WTC11 (cell line): ENCODE measurements at regions not wholly inside any gene's neighbourhood (a gene's known extent, or its start where the extent isn't known, plus 50 kb on each side); places are given as distances from the start of the nearest gene placed in this dataset.

Experiments
- ATAC-seq: fragments of 200-7000 bp; cut with Tn5 transposase; 2 replicates; pipeline ENCODE4 v1.10.0; 2021; ENCODE audit warnings: mild to moderate bottlenecking, moderate library complexity
- CTCF ChIA-PET: fragments of 300-600 bp; sonication (Branson Sonifier 250); formaldehyde crosslinking; loops from one replicate; lab custom pipeline; 2021; ENCODE audit warnings: antibody characterized with exemption; lab: Charles Lee
- POLR2A ChIA-PET: fragments of 350-600 bp; sonication (Branson Sonifier 250); formaldehyde crosslinking; loops from one replicate; lab custom pipeline; 2021; ENCODE audit warnings: antibody characterized with exemption; lab: Charles Lee
- DNase-seq: peaks from one replicate; pipeline ENCODE4 v3.0.0; 2021; ENCODE audit warnings: low spot score
- H3K27ac Mint-ChIP-seq: 2 replicates; pipeline ENCODE4 v1.8.0; 2021; ENCODE audit warnings: mixed read lengths
- H3K27me3 Mint-ChIP-seq: 2 replicates; pipeline ENCODE4 v1.8.0; 2021; ENCODE audit warnings: low read depth, mild to moderate bottlenecking, moderate library complexity, mixed read lengths
- H3K36me3 Mint-ChIP-seq: 2 replicates; pipeline ENCODE4 v1.8.0; 2021; ENCODE audit warnings: mixed read lengths
- H3K4me1 Mint-ChIP-seq: 2 replicates; pipeline ENCODE4 v1.8.0; 2022; ENCODE audit warnings: mixed read lengths
- H3K4me3 Mint-ChIP-seq: 2 replicates; pipeline ENCODE4 v1.8.0; 2021; ENCODE audit warnings: mild to moderate bottlenecking, moderate library complexity, mixed read lengths
- H3K9me3 Mint-ChIP-seq: 2 replicates; pipeline ENCODE4 v1.8.0; 2021; ENCODE audit warnings: mixed read lengths
- ATF1 ChIP-seq: sonication (generic); formaldehyde crosslinking; IDR thresholded peaks from 2 replicates; pipeline ENCODE4 v1.8.1; 2023; ENCODE audit warnings: mild to moderate bottlenecking, moderate library complexity, missing genetic modification reagents
- CREB1 ChIP-seq: sonication (generic); formaldehyde crosslinking; IDR thresholded peaks from 2 replicates; pipeline ENCODE4 v1.8.0; 2023; ENCODE audit warnings: mild to moderate bottlenecking, missing genetic modification reagents
- GRHL2 ChIP-seq: fragments of 250-450 bp; sonication (Bioruptor Pico); IDR thresholded peaks from 2 replicates; pipeline ENCODE4 v1.8.0; 2022; ENCODE audit warnings: mild to moderate bottlenecking, moderate library complexity; ENCODE audit not compliant: insufficient replicate concordance, severe bottlenecking
- GTF2I ChIP-seq: fragments of 250-450 bp; sonication (Bioruptor Pico); conservative IDR thresholded peaks from 2 replicates; pipeline ENCODE4 v1.4.0; 2021; ENCODE audit warnings: mild to moderate bottlenecking
- KAT7 ChIP-seq: sonication (generic); formaldehyde crosslinking; IDR thresholded peaks from 2 replicates; pipeline ENCODE4 v1.8.1; 2023; ENCODE audit warnings: missing genetic modification reagents, mild to moderate bottlenecking, borderline replicate concordance
- NFATC4 ChIP-seq: fragments of 250-450 bp; sonication (Bioruptor Pico); IDR thresholded peaks from 2 replicates; pipeline ENCODE4 v1.9.0; 2021; ENCODE audit warnings: mild to moderate bottlenecking
- NR2C2 ChIP-seq: sonication (generic); formaldehyde crosslinking; IDR thresholded peaks from 2 replicates; pipeline ENCODE4 v1.8.0; 2022; ENCODE audit warnings: mild to moderate bottlenecking, missing genetic modification reagents
- OVOL2 ChIP-seq: fragments of 250-450 bp; sonication (Bioruptor Pico); IDR thresholded peaks from 2 replicates; pipeline ENCODE4 v1.9.0; 2021; ENCODE audit warnings: mild to moderate bottlenecking, borderline replicate concordance
- SMAD3 ChIP-seq: sonication (generic); formaldehyde crosslinking; IDR thresholded peaks from 2 replicates; pipeline ENCODE4 v1.8.0; 2022; ENCODE audit warnings: missing genetic modification reagents, mild to moderate bottlenecking, borderline replicate concordance
- SMAD4 ChIP-seq: sonication (generic); formaldehyde crosslinking; IDR thresholded peaks from 2 replicates; pipeline ENCODE4 v1.8.0; 2022; ENCODE audit warnings: mild to moderate bottlenecking, missing genetic modification reagents
- SOX15 ChIP-seq: fragments of 250-450 bp; sonication (Bioruptor Pico); IDR thresholded peaks from 2 replicates; pipeline ENCODE4 v1.9.0; 2021; ENCODE audit warnings: mild to moderate bottlenecking
- SP1 ChIP-seq: sonication (generic); formaldehyde crosslinking; conservative IDR thresholded peaks from 2 replicates; pipeline ENCODE4 v1.8.1; 2022; ENCODE audit warnings: missing genetic modification reagents
- TCF7 ChIP-seq: sonication (generic); formaldehyde crosslinking; IDR thresholded peaks from 2 replicates; pipeline ENCODE4 v1.8.0; 2022; ENCODE audit warnings: mild to moderate bottlenecking, low read depth, missing genetic modification reagents, moderate library complexity
- TEAD1 ChIP-seq: sonication (generic); formaldehyde crosslinking; IDR thresholded peaks from 2 replicates; pipeline ENCODE4 v1.8.0; 2022; ENCODE audit warnings: mild to moderate bottlenecking, missing genetic modification reagents
- ZNF396 ChIP-seq: fragments of 250-450 bp; sonication (Bioruptor Pico); IDR thresholded peaks from 2 replicates; pipeline ENCODE4 v1.8.0; 2021; ENCODE audit warnings: mild to moderate bottlenecking, moderate library complexity, borderline replicate concordance
- TF ChIP-seq, protein P1 (sequence below): fragments of 250-450 bp; sonication (Bioruptor Pico); IDR thresholded peaks from 2 replicates; pipeline ENCODE4 v1.9.0; 2021; ENCODE audit warnings: mild to moderate bottlenecking, borderline replicate concordance
- TF ChIP-seq, protein P2 (sequence below): sonication (generic); formaldehyde crosslinking; IDR thresholded peaks from 2 replicates; pipeline ENCODE4 v1.8.1; 2023; ENCODE audit warnings: mild to moderate bottlenecking, missing genetic modification reagents
- TF ChIP-seq, protein P3 (sequence below): fragments of 250-450 bp; sonication (Bioruptor Pico); IDR thresholded peaks from 2 replicates; pipeline ENCODE4 v1.9.0; 2021; ENCODE audit warnings: mild to moderate bottlenecking
- TF ChIP-seq, protein P4 (sequence below): sonication (generic); formaldehyde crosslinking; IDR thresholded peaks from 2 replicates; pipeline ENCODE4 v1.8.1; 2022; ENCODE audit warnings: low read depth, mild to moderate bottlenecking, moderate library complexity, missing genetic modification reagents, borderline replicate concordance
- TF ChIP-seq, protein P5 (sequence below): sonication (generic); formaldehyde crosslinking; IDR thresholded peaks from 2 replicates; pipeline ENCODE4 v1.8.1; 2023; ENCODE audit warnings: mild to moderate bottlenecking, missing genetic modification reagents, borderline replicate concordance
- TF ChIP-seq, protein P6 (sequence below): sonication (generic); formaldehyde crosslinking; conservative IDR thresholded peaks from 2 replicates; pipeline ENCODE4 v1.8.1; 2023; ENCODE audit warnings: mild to moderate bottlenecking, low read depth, missing genetic modification reagents, moderate library complexity

DNA sequence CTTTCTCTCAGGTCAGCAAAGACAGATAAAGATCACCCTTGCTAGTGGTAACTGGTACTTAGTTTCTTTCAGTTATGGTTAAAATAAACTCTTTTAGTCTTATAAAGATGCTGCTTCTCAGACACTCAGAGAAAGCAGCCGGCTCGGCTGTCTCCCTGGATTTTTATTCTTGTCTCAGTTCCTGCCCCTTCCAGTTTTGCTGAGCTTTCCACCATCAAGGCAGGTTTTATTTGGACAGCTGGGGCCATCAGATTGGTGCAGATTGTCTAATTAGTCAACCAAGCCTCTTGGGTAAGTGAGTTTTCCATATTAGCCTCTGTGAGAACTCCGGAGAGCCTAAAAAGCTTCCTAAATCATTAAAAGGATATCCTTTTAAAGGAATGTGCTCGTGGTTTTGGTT lies 130.8 kb upstream of the BMP4 start:
- ChIA-PET CTCF (interaction anchor here (1.3 kb wide), 1 partner anchor 261 kb away, joined by 3 read pairs; no protein-coding TSS in a partner anchor), POLR2A (no interaction called here)
- TF ChIP-seq SP1 (CRISPR knock-in tag) (no peak), ATF1 (CRISPR knock-in tag) (no peak), TEAD1 (CRISPR knock-in tag) (no peak), NFATC4 (no peak), GTF2I (CRISPR knock-in tag) (no peak), SMAD4 (no peak), SMAD3 (CRISPR knock-in tag) (no peak), CREB1 (CRISPR knock-in tag) (no peak), ZNF396 (CRISPR knock-in tag) (no peak), TCF7 (CRISPR knock-in tag) (no peak)
- TF ChIP-seq, protein P1, sequence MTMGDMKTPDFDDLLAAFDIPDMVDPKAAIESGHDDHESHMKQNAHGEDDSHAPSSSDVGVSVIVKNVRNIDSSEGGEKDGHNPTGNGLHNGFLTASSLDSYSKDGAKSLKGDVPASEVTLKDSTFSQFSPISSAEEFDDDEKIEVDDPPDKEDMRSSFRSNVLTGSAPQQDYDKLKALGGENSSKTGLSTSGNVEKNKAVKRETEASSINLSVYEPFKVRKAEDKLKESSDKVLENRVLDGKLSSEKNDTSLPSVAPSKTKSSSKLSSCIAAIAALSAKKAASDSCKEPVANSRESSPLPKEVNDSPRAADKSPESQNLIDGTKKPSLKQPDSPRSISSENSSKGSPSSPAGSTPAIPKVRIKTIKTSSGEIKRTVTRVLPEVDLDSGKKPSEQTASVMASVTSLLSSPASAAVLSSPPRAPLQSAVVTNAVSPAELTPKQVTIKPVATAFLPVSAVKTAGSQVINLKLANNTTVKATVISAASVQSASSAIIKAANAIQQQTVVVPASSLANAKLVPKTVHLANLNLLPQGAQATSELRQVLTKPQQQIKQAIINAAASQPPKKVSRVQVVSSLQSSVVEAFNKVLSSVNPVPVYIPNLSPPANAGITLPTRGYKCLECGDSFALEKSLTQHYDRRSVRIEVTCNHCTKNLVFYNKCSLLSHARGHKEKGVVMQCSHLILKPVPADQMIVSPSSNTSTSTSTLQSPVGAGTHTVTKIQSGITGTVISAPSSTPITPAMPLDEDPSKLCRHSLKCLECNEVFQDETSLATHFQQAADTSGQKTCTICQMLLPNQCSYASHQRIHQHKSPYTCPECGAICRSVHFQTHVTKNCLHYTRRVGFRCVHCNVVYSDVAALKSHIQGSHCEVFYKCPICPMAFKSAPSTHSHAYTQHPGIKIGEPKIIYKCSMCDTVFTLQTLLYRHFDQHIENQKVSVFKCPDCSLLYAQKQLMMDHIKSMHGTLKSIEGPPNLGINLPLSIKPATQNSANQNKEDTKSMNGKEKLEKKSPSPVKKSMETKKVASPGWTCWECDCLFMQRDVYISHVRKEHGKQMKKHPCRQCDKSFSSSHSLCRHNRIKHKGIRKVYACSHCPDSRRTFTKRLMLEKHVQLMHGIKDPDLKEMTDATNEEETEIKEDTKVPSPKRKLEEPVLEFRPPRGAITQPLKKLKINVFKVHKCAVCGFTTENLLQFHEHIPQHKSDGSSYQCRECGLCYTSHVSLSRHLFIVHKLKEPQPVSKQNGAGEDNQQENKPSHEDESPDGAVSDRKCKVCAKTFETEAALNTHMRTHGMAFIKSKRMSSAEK: no peak
- TF ChIP-seq, protein P2, sequence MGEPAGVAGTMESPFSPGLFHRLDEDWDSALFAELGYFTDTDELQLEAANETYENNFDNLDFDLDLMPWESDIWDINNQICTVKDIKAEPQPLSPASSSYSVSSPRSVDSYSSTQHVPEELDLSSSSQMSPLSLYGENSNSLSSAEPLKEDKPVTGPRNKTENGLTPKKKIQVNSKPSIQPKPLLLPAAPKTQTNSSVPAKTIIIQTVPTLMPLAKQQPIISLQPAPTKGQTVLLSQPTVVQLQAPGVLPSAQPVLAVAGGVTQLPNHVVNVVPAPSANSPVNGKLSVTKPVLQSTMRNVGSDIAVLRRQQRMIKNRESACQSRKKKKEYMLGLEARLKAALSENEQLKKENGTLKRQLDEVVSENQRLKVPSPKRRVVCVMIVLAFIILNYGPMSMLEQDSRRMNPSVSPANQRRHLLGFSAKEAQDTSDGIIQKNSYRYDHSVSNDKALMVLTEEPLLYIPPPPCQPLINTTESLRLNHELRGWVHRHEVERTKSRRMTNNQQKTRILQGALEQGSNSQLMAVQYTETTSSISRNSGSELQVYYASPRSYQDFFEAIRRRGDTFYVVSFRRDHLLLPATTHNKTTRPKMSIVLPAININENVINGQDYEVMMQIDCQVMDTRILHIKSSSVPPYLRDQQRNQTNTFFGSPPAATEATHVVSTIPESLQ: no peak
- DNase-seq: no peak
- Mint-ChIP-seq H3K27ac (no peak overlapping the region), H3K4me1 (peaks cover 24% of the 10 kb centered on the region), H3K9me3 (peaks cover 8% of the 10 kb centered on the region), H3K36me3 (no peaks in the 10 kb centered on the region), H3K27me3 (no peaks in the 10 kb centered on the region; the same call in 1 of the 2 replicates), H3K4me3 (no peak overlapping the region)
- ATAC-seq: no peak

DNA sequence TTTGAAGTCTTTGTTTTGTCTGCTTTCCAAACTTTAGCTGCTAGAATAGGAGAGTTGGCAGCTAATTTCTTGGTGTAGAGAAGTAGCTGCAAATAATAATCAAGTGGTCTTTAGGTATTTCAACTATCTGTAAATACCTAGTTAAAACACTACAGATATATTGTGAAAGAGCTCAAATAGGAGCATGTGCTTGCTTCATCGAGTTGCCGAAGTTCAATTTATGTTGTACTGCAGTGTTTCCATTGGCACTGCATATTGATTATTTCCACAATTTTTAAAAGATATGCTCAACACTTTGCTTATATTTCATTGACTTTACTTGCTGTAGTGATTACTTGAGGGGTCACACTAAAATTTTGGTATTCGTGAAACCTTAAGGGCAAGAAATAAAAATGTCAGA lies 131.6 kb upstream of the BMP4 start:
- peaks cover 24% of the 10 kb centered on the region for H3K4me1 Mint-ChIP-seq
- ChIA-PET POLR2A (no interaction called here), CTCF (no interaction called here)
- H3K9me3 Mint-ChIP-seq: peaks cover 10% of the 10 kb centered on the region
- no peak overlapping the region for H3K27ac Mint-ChIP-seq
- no peak overlapping the region for H3K4me3 Mint-ChIP-seq
- DNase-seq: no peak
- H3K36me3 Mint-ChIP-seq: 0 out of 2 replicates have a peak, but pooled peaks cover 5% of the 10 kb centered on the region
- H3K27me3 Mint-ChIP-seq: no peaks in the 10 kb centered on the region; the same call in 1 of the 2 replicates
- ATAC-seq: no peak
- no peak for TF ChIP-seq GRHL2 (CRISPR knock-in tag)
- TF ChIP-seq, protein P3, sequence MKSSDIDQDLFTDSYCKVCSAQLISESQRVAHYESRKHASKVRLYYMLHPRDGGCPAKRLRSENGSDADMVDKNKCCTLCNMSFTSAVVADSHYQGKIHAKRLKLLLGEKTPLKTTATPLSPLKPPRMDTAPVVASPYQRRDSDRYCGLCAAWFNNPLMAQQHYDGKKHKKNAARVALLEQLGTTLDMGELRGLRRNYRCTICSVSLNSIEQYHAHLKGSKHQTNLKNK (CRISPR knock-in tag): no peak
- TF ChIP-seq, protein P4, sequence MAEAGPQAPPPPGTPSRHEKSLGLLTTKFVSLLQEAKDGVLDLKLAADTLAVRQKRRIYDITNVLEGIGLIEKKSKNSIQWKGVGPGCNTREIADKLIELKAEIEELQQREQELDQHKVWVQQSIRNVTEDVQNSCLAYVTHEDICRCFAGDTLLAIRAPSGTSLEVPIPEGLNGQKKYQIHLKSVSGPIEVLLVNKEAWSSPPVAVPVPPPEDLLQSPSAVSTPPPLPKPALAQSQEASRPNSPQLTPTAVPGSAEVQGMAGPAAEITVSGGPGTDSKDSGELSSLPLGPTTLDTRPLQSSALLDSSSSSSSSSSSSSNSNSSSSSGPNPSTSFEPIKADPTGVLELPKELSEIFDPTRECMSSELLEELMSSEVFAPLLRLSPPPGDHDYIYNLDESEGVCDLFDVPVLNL (CRISPR knock-in tag): no peak
- no peak for TF ChIP-seq KAT7 (CRISPR knock-in tag)
- TF ChIP-seq, protein P5, sequence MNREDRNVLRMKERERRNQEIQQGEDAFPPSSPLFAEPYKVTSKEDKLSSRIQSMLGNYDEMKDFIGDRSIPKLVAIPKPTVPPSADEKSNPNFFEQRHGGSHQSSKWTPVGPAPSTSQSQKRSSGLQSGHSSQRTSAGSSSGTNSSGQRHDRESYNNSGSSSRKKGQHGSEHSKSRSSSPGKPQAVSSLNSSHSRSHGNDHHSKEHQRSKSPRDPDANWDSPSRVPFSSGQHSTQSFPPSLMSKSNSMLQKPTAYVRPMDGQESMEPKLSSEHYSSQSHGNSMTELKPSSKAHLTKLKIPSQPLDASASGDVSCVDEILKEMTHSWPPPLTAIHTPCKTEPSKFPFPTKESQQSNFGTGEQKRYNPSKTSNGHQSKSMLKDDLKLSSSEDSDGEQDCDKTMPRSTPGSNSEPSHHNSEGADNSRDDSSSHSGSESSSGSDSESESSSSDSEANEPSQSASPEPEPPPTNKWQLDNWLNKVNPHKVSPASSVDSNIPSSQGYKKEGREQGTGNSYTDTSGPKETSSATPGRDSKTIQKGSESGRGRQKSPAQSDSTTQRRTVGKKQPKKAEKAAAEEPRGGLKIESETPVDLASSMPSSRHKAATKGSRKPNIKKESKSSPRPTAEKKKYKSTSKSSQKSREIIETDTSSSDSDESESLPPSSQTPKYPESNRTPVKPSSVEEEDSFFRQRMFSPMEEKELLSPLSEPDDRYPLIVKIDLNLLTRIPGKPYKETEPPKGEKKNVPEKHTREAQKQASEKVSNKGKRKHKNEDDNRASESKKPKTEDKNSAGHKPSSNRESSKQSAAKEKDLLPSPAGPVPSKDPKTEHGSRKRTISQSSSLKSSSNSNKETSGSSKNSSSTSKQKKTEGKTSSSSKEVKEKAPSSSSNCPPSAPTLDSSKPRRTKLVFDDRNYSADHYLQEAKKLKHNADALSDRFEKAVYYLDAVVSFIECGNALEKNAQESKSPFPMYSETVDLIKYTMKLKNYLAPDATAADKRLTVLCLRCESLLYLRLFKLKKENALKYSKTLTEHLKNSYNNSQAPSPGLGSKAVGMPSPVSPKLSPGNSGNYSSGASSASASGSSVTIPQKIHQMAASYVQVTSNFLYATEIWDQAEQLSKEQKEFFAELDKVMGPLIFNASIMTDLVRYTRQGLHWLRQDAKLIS (CRISPR knock-in tag): no peak
- no peak for TF ChIP-seq OVOL2 (CRISPR knock-in tag)
- TF ChIP-seq NR2C2 (CRISPR knock-in tag): no peak
- TF ChIP-seq SOX15 (CRISPR knock-in tag): no peak
- TF ChIP-seq ATF1 (CRISPR knock-in tag): no peak
- TF ChIP-seq, protein P6, sequence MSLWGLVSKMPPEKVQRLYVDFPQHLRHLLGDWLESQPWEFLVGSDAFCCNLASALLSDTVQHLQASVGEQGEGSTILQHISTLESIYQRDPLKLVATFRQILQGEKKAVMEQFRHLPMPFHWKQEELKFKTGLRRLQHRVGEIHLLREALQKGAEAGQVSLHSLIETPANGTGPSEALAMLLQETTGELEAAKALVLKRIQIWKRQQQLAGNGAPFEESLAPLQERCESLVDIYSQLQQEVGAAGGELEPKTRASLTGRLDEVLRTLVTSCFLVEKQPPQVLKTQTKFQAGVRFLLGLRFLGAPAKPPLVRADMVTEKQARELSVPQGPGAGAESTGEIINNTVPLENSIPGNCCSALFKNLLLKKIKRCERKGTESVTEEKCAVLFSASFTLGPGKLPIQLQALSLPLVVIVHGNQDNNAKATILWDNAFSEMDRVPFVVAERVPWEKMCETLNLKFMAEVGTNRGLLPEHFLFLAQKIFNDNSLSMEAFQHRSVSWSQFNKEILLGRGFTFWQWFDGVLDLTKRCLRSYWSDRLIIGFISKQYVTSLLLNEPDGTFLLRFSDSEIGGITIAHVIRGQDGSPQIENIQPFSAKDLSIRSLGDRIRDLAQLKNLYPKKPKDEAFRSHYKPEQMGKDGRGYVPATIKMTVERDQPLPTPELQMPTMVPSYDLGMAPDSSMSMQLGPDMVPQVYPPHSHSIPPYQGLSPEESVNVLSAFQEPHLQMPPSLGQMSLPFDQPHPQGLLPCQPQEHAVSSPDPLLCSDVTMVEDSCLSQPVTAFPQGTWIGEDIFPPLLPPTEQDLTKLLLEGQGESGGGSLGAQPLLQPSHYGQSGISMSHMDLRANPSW: no peak
